HG03060 (cell line): ENCODE measurements at regions not wholly inside any gene's neighbourhood (a gene's known extent, or its start where the extent isn't known, plus 50 kb on each side); places are given as distances from the start of the nearest gene placed in this dataset.

ENCODE experiments used
- ATAC-seq: cut with Tn5 transposase; IDR thresholded peaks from one replicate; pipeline ENCODE4 v1.9.1; 2021; ENCODE audit warnings: low read depth, moderate number of reproducible peaks; ENCODE audit not compliant: unreplicated experiment

DNA sequence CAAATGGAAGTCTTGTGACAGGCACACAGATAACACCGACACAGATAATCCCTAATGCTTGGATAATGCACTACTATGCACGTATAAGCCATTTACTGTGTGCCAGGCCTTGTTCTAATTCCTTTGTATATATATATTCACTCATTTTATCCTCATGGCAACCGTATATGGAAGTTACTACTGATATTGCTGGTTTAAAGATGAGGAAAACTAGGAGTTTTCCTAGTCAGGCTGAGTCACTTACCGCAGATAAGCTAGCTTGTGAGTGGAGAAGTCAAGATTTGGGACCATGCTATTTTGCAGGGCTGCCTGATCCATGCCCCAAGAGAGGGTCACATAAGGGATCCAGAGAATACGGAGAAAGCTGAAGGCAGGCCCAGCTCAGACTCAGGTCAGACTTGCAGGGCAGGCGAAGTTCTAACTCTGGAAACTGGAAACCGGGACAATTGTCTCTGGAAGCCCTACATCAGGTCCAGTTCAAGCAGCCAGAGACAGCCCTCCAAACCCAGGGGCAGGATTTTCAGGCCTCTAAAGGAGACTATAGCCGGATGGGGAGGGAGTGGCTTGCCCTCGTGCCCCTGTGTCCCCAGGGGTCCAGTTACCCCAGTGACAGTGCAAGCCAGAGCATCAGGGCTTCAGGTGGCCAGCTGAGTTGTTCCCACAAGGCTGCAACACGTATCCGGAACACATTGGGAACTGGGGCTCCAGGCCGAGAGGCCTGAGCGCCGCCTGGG is 534.8 kb downstream of the INSC start:
- ATAC-seq: no peak

DNA sequence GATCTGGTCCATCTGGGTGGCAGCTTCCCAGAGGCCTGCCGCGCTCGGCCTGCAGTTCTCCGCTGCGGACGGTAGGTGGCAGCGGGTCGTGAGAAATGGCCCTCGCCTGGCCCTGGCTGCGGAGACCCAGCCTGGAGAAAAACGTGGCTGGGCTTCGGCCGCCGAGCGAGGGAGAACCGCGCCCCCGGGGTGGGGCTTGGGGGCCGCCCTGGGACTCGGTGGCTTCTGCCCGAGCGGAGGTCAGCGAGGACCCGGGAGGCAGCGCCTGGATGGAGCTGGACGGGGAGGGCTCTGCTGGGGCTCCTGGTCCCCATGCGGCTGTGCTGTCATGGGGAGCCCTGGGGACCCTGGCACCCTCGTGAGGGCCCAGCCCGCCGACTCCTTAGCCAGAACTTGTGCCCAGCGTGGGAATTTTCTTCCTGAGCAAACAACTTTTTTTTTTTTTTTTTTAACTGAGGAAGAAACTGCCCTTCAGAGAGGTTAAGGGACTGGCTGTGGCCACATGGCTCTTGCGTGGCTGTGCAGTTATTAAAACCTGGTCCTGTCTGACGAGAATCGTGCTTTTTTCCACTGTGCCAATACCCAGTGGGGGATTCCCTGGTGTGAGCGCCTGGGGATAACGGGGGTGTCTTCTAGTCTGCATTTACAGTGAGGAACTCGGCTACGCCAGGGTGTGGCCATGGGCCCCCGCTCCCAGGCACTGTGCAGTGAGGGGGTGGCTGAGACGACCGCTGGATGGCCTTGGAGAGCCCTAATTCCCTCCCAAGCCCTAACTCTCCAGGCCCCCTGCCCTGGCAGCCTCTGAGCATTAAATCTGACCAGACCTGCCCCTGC is 535.6 kb downstream of the INSC start:
- peak; percentile 83 for ATAC-seq

DNA sequence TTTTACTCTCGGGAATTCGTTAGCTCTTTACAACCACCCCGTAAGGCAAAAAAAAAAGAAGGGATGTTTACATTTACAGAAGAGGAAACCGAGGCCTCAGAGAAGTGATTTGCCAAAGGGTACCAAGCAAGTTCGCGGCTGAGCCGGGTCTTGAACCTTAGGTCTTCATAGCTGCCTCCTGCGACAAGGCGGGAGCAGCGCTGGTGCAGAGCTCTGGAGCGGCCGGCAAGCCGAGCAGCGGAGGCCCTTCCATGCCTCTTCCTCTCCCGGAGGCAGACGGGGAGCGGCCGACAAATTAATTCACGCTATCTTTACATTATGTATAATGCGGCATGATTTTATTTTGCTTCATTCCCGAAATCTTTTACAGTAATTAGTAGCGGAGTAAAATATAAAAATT is 536.3 kb downstream of the INSC start:
- no peak for ATAC-seq

DNA sequence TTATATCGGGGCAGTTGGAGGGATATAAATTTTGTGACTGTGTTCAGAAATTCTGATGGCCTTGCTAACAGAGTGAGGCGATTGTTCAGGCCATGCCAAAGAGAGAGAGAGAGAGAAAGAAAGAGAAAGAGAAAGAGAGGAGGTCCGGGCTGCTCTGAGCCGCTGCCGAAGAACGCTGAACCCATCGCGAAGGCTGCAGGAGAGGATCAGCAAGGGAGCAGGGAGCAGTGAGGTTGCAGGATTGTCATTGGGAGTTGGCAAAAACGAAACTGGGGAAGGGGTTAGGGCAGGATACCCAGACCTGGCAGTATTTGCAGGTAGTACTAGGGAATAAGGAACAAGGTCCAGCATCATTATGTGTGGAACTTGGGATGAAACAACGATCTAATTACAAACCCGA is 537.1 kb downstream of the INSC start:
- no peak for ATAC-seq

DNA sequence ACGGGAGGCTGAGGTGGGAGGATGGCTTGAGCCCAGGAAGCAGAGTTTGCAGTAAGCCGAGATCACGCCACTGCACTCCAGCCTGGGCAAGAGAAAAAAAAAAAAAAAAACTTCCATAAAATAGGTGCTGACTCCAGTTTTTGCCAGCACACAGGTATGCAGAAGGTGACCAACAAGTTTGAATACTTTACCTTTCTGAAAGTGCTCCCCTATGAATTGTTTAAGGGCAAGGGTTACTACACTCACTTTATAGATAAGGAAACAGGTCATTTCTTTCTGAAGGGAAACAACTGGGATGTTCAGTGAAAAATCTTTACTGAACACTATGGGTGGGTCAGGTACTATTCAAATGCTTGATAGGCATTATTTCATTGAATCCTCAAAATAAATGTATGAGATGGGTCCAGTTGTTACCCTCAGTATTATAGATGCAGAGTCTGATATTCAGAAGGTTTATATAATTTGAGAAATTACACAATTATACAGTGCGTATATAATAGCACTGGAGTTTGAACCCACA is 538.5 kb downstream of the INSC start:
- ATAC-seq: no peak

DNA sequence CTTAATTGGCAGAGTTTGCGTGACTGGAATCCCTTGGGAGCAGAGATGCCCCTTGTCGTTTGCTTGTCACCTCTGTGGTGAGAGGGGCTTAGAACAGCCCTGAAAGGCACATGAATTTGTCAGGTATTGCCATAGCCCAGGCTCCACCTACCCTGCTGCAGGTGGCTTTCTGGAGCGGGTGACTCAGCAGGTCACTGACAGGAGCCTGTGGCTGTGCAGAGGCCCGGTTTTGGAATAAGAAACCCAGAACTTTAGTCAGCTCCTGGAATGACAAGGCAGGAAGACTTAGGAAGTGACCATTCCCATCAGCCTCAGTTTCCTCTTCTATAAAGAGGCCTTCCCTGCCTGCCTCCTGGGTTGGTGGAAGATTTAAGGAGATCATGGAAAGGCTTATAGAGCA is 539.7 kb downstream of the INSC start:
- no peak for ATAC-seq

DNA sequence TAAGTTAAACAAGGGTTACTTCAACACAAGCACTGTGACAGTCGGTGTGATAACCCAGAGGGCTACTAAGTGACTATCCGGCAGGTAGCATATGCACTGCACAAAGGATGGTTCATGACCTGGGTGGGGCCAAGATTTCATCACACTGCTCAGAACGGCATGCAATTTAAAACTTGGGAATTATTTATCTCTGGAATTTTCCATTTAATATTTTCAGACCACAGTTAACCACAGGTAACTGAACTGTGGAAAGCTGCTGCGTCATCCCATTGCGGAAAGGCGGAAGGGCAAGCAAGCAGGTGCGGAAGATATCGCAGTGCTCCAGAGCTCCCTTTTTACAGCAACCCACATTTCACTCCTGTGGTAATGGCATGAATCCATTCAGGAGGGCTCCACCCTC is 540.8 kb downstream of the INSC start:
- no peak for ATAC-seq

DNA sequence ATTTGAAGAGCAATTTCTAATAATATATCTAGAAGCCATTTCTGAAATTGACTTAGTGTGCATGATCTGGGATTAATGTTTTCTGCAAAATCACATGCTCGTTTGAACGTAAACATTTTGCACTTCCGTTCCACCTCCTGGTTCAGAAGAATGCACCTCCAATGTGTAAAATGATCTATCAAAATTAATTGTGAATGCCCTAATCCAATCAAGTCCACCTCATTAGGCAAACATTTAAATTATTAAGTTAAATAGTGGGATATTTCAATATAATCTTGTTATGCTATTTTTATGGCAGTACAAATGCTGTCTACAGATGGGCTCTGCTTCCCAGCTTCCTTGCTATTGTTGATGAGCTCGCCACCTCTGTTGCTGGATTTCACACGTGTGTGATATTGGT is 542.5 kb downstream of the INSC start:
- no peak for ATAC-seq

DNA sequence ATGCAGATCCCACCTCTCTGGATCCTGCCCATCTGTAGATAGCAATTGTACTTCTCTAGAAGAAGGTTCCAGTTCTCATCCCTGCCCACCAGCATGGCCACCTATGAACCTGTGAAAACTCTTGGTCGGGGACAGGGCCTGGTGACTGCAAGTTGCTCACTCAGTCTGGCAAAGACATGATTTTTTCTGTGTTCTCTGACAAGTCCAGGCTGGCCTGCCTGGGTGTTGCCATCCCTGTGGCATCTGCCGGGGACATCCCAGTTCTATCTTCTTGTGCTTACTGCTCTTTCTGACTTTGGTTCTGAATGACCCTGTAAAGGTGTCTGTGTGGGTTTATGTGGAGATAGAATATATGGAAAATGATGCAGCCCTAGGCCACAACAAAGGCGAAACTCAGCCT is 545.8 kb downstream of the INSC start:
- no peak for ATAC-seq

DNA sequence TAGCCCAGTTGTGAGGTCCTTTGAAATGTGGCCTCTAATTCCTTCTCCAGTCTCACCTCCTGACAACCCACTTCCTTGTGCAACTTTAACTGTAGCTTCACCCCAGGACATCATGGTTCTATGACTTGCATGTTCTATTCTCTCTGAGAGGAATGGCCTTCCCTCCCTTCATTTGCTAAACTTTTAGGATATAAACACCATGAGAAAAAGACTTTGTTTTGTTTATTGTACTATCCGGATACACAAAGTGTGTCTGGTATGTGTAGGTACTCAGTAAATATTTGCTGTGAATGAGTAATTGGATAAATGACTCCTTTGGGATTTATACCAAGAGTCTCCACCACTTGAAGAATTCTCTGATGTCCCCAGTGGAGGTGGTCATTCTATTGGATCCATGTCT is 547.6 kb downstream of the INSC start:
- no peak for ATAC-seq

DNA sequence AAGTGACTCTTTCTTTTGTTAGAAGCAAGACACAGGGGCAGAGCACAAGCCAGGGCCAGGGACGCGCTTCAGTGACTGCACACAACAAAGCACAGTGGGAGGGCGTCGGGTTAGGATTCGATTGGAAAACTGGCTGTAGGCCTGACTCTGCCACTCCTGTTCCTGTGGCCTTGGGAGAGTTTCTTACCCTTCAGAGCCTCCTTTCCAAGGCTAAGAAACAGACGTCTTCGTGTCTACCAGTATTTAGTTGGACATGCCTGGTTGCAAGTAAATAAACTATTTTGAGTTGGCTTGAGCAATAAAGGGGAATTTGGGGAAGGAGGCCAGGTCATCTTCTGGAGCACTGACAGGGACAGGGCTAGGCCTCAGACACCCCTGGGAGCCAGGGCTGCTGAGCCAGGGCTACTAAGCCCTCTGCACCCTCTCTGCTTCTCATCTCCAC is 549.1 kb downstream of the INSC start:
- ATAC-seq: no peak

DNA sequence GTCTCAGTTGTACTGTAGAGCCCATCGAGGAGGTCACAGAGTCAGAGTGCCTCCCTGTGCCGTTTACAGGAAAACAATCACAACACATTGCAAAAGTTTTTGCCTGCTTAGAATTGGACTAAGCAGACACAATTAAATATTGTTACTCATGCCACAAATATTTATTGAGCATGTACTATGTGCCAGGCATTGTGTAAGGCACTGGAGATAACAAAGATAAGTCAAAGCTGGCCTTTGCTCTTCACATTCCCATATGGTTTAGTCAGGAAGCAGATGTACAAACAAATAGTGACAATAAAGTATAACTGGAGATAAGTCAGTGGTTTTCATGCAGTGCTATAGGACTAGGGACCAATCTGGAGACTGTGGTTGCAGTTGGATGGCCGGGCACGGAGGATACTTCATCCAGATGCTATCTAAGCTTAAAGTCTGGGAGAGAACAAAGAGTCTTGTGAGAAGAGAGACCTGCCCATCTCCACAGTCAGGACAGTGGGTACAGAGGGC is 550.7 kb downstream of the INSC start:
- no peak for ATAC-seq

DNA sequence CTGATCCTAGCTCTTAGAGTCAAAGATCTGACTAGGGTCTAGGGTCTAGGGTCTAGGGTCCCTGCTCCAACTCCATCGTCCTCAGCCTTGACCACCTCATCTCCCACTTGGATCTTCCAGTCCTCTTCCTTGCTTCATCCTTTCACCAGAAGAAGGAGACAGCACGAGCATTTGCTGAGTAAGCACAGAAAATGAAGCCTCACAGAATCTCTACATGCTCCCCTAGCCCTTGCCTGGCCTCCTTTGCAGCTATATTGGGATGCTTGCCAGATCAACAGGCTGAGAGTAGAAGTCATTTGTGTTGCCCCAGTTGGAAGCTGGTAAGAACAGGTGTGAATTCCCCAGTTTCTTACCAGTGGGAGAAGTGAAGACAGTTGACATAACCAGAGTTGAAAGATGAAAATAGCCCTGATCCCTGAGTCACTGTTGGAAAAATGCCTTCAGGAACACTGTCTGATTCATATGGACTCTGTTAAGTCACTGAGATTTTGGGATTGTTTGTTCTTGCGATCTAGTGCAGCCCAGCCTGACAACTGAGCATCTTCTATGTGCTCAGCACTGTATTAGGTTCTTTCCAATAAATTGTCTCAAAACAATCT is 552.5 kb downstream of the INSC start:
- no peak for ATAC-seq

DNA sequence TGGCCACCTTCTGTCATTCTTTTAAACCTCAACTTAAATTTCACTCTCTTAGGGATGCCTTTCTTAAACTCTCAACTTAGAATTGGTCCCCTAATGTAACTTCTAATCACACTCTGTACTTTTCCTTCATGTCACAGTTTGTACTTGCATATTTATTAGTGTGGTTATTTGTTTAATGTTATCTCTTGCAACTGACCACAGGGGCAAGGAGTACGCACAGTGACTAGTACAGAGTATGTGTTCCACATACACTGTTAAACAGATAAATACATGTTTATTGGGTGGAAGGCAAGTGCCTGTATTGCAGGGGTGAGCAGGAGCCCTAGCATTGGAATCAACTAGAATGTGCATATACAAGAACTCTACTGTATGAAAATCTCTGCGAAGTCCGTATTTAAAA is 554.0 kb downstream of the INSC start:
- no peak for ATAC-seq

DNA sequence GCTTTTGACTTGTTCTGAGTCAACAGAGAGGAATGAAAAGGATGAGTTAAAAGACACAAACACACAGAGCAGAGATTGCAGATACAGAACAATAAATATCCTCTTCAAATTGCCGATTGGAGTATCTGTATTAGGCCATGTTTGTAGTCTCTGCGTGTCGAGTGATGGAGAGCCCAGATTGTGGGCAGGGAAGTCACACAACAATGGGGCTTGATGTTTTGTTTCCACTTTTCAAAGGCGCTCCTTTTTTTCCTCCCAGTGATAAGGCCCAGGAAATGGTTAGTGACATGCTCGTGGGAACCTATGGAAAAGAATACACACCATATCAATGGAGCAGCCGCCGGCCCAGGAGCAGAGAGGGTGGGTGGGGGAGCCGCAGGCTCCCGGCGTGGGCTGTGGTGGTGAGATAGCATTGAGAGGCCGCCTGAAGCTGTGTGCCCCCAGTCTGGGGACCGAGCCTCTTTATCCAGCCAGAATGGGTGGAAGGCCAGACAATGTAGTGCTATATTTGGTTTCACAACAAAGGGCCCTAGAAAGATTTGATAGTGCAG is 555.9 kb downstream of the INSC start:
- no peak for ATAC-seq

DNA sequence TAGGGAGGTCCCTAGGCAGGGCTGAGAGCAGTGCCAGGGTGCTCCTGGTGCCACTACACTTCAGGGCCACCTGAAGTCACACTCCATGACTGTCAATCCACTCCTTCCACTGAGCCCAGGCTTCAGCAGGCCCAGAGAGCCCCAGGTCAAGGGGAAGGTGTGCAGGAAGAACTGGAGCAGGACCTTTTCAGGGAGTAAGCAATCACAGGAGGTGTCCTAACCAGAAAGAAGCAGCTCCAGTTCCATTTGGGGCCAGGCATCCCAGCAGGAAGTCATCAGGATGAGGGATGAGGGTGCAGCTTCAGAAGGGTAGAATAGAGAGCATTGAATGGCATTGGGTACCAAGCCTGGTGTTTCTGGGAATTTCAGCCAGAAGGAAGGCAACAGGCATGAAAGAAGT is 556.5 kb downstream of the INSC start:
- no peak for ATAC-seq

DNA sequence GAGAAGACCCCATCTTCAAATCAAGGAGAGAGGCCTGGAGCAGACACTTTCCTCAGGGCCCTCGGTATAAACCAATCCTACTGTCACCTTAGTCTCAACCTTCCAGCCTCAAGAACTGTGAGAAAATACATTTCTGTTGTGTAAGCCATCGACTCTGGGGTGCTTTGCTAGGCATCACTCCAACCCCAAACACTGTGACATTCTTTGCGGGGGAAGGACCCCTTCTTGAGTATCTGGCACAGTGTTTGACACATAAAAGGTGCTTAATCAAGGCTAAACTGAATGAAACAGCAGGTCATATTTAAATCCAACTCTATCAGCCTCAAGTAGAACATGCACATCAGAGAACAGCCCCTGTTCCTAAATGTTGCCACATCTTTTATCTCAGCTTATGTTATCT is 558.1 kb downstream of the INSC start:
- ATAC-seq: no peak

DNA sequence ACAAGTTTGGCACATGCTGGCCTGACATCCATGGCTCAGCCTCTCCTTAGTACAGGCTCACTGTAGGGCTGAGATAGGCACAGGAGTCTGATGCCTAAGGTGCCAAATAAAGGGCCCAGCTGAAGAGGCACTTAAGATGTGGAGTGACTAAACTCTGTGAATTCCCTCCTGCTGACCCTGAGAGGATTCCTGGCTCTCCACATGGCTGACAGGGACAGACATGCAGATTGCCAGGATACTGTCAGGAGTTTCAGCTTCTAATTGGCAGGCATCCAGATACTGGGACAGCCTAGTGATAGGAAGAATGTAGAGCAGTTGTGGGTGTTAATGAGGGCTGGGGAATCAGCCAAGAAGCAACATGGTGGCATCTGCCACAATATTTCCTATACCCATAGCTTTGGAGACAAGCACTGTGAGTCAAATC is 558.7 kb downstream of the INSC start:
- ATAC-seq: no peak

DNA sequence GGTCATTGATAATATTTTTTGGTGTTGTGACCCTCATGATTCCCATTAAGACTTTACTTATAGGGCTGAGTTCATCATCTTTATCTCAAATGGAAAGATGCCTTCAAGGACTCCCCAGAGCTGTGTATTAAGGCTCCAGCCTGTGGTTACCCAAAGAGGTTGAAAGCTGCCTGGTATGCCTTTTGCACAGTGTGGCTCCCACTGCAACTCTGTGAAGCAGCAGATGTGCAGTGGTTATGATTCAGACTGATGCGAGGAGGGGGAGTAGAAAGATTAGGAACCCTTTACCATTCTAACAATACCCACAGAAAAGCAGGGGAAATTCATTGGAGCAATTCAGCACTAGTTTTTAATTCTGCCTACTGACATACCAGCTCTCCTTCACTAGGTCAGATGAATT is 560.0 kb downstream of the INSC start:
- no peak for ATAC-seq

DNA sequence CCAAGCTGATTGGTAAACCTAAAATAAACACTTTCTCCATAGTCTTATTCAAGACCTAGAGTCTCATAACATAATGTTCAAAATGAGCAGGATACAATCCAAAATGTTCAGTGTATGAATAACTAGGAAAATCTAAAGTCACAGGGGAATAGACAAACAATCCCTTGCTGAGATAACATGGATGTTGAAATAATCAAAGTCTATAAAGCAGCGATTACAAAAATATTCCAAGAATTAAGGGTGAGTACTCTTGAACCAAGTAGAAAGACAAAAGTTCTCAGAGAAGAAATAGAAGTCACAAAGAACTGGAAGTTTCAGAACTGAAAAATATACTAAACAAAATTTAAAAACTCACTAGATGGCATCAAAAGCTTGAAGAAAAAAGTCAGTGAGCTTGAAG is 561.0 kb downstream of the INSC start:
- ATAC-seq: no peak

DNA sequence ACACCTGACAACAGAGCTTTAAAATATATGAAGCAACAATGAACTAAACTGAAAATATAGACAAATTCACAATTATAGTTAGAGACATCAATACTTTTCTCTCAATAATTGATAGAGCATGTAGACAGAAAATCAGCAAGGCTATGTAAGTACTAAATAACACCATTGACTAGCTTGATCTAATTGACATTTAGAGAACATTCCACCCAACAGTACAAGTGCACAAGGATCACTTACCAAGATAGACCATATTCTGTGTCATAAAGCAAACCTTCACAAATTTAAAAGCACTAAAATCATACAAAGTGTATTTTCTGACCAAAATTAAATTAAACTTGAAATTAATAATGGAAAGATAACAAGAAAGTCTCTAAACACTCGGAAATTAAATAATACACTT is 562.5 kb downstream of the INSC start:
- ATAC-seq: no peak
